OCI-LY1 (cell line): ENCODE measurements at regions not wholly inside any gene's neighbourhood (a gene's known extent, or its start where the extent isn't known, plus 50 kb on each side); places are given as distances from the start of the nearest gene placed in this dataset.

Source experiments
- H2AFZ ChIP-seq: fragments of 200-600 bp; sonication (generic), shearing (Covaris generic); 2 replicates; pipeline ENCODE4 v1.6.0; 2014; ENCODE audit warnings: antibody characterized with exemption, mild to moderate bottlenecking, low read length
- H3F3A ChIP-seq: fragments of 200-600 bp; sonication (generic), shearing (Covaris generic); 2 replicates; pipeline ENCODE4 v1.6.0; 2014; ENCODE audit warnings: mild to moderate bottlenecking, antibody characterized with exemption, low read length, moderate library complexity; ENCODE audit not compliant: insufficient read depth
- H3K27ac ChIP-seq: fragments of 200-600 bp; sonication (generic); 2 replicates; pipeline ENCODE4 v1.5.1; 2014; ENCODE audit warnings: low read length, mixed run types, mild to moderate bottlenecking, low read depth; ENCODE audit not compliant: poor library complexity, severe bottlenecking
- H3K27me3 ChIP-seq: fragments of 200-600 bp; sonication (generic); 2 replicates; pipeline ENCODE4 v1.6.0; 2014; ENCODE audit warnings: antibody characterized with exemption, mild to moderate bottlenecking, low read length, moderate library complexity; ENCODE audit not compliant: insufficient read depth
- H3K36me3 ChIP-seq: fragments of 200-600 bp; sonication (generic); 2 replicates; pipeline ENCODE4 v1.6.1; 2014; ENCODE audit warnings: mild to moderate bottlenecking, antibody characterized with exemption, low read length, moderate library complexity, mixed read lengths; ENCODE audit not compliant: insufficient read depth
- H3K4me1 ChIP-seq: fragments of 200-600 bp; sonication (generic); 2 replicates; pipeline ENCODE4 v1.5.1; 2014; ENCODE audit warnings: mild to moderate bottlenecking, low read length, moderate library complexity; ENCODE audit not compliant: insufficient read depth, severe bottlenecking
- H3K4me2 ChIP-seq: fragments of 200-600 bp; sonication (generic), shearing (Covaris generic); 2 replicates; pipeline ENCODE4 v1.6.1; 2014; ENCODE audit warnings: low read length
- H3K4me3 ChIP-seq: fragments of 200-600 bp; sonication (generic); 2 replicates; pipeline ENCODE4 v1.5.1; 2014; ENCODE audit warnings: low read length, low read depth, mild to moderate bottlenecking, mixed read lengths; ENCODE audit not compliant: poor library complexity, severe bottlenecking
- H3K79me2 ChIP-seq: fragments of 200-600 bp; shearing (Covaris generic); 2 replicates; pipeline ENCODE4 v1.6.1; 2016; ENCODE audit warnings: mixed run types, low read length, mixed read lengths; ENCODE audit not compliant: insufficient read depth
- H3K9ac ChIP-seq: fragments of 200-600 bp; sonication (generic), shearing (Covaris generic); 2 replicates; pipeline ENCODE4 v1.6.1; 2014; ENCODE audit warnings: mild to moderate bottlenecking, low read length, mixed read lengths
- H3K9me2 ChIP-seq: fragments of 200-600 bp; sonication (generic), shearing (Covaris generic); 2 replicates; pipeline ENCODE4 v1.6.1; 2014; ENCODE audit warnings: low read depth, mild to moderate bottlenecking, low read length, mixed read lengths
- H3K9me3 ChIP-seq: fragments of 200-600 bp; shearing (Covaris generic); 2 replicates; pipeline ENCODE4 v1.6.1; 2014; ENCODE audit warnings: low read length, mixed read lengths
- H4K20me1 ChIP-seq: fragments of 200-600 bp; sonication (generic), shearing (Covaris generic); 2 replicates; pipeline ENCODE4 v1.6.0; 2016; ENCODE audit warnings: mild to moderate bottlenecking, low read length; ENCODE audit not compliant: insufficient read depth
- EZH2 ChIP-seq: fragments of 200-600 bp; sonication (generic), shearing (Covaris generic); IDR thresholded peaks from 2 replicates; pipeline ENCODE4 v1.8.0; 2017; ENCODE audit warnings: borderline replicate concordance, mixed run types, mild to moderate bottlenecking, antibody characterized with exemption, low read length, moderate library complexity, mixed read lengths
- TF ChIP-seq, protein P1 (sequence below): fragments of 200-600 bp; sonication (generic), shearing (Covaris generic); IDR thresholded peaks from 2 replicates; pipeline ENCODE4 v1.5.1; 2017; ENCODE audit warnings: mild to moderate bottlenecking, antibody characterized with exemption, low read length, moderate library complexity, mixed read lengths

DNA sequence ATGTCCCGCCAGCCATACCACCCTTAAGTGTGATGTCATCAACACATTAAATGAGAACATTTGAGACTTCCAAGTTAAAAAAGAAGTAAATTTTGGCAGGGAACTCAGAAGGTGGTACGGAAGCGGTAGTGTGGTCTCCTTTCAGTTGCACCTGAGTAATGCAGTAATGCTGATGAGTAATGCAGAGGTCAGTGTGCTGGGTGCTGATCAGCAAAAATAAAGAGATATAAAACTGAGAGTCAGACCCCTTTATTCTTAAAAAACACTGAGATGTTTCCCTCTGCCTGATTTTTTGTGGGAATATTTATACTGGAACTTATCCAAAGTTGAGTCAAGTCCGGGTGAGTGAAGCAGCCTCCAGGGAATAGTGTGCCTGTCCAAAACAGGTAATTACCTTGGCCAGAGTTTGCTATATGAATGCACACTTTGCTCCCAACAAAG is 370.6 kb upstream of the PRICKLE1 start:
- Histone ChIP-seq H2AFZ (no peak overlapping the region), H3K27ac (no peak overlapping the region)
- TF ChIP-seq EZH2 = no peak
- TF ChIP-seq, protein P1, sequence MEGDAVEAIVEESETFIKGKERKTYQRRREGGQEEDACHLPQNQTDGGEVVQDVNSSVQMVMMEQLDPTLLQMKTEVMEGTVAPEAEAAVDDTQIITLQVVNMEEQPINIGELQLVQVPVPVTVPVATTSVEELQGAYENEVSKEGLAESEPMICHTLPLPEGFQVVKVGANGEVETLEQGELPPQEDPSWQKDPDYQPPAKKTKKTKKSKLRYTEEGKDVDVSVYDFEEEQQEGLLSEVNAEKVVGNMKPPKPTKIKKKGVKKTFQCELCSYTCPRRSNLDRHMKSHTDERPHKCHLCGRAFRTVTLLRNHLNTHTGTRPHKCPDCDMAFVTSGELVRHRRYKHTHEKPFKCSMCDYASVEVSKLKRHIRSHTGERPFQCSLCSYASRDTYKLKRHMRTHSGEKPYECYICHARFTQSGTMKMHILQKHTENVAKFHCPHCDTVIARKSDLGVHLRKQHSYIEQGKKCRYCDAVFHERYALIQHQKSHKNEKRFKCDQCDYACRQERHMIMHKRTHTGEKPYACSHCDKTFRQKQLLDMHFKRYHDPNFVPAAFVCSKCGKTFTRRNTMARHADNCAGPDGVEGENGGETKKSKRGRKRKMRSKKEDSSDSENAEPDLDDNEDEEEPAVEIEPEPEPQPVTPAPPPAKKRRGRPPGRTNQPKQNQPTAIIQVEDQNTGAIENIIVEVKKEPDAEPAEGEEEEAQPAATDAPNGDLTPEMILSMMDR = no peak

DNA sequence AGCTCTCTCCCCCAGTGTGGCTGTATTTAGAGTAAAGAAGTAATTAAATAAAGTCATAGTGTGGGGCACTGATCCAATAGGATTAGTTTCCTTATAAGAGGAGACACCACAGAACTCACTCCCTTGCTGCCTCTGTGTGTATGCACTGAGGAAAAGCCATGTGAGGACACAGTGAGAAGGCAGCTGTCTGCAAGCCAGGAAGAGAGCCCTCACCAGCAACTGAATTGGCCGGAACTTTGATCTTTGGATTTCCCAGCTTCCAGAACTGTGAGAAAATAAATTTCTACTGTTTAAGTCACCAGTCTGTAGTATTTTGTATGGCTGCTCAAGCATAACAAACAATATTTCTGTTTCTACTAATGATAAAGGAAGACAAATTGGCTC is 368.7 kb upstream of the PRICKLE1 start:
- Histone ChIP-seq H3K27ac (no peak overlapping the region), H3K4me3 (no peak overlapping the region), H3K9ac (no peak overlapping the region), H3K9me3 (no peaks in the 10 kb centered on the region), H3K4me2 (no peak overlapping the region), H3K36me3 (no peaks in the 10 kb centered on the region), H2AFZ (no peak overlapping the region), H3K9me2 (no peaks in the 10 kb centered on the region), H3F3A (no peaks in the 10 kb centered on the region), H4K20me1 (no peaks in the 10 kb centered on the region), H3K79me2 (no peaks in the 10 kb centered on the region), H3K27me3 (no peaks in the 10 kb centered on the region), H3K4me1 (no peaks in the 10 kb centered on the region)
- TF ChIP-seq, protein P1 = no peak
- no peak for TF ChIP-seq EZH2

More for the DNA sequence above, 370.6 kb upstream of the PRICKLE1 start:
- no peaks in the 10 kb centered on the region for H3K9me3 ChIP-seq
- no peak overlapping the region for H3K9ac ChIP-seq
- no peak overlapping the region for H3K4me2 ChIP-seq
- no peak overlapping the region for H3K4me3 ChIP-seq
- H3K36me3 ChIP-seq = no peaks in the 10 kb centered on the region
- no peaks in the 10 kb centered on the region for H3F3A ChIP-seq
- no peaks in the 10 kb centered on the region for H3K4me1 ChIP-seq
- H4K20me1 ChIP-seq = no peaks in the 10 kb centered on the region
- no peaks in the 10 kb centered on the region for H3K79me2 ChIP-seq
- no peaks in the 10 kb centered on the region for H3K9me2 ChIP-seq
- no peaks in the 10 kb centered on the region for H3K27me3 ChIP-seq

DNA sequence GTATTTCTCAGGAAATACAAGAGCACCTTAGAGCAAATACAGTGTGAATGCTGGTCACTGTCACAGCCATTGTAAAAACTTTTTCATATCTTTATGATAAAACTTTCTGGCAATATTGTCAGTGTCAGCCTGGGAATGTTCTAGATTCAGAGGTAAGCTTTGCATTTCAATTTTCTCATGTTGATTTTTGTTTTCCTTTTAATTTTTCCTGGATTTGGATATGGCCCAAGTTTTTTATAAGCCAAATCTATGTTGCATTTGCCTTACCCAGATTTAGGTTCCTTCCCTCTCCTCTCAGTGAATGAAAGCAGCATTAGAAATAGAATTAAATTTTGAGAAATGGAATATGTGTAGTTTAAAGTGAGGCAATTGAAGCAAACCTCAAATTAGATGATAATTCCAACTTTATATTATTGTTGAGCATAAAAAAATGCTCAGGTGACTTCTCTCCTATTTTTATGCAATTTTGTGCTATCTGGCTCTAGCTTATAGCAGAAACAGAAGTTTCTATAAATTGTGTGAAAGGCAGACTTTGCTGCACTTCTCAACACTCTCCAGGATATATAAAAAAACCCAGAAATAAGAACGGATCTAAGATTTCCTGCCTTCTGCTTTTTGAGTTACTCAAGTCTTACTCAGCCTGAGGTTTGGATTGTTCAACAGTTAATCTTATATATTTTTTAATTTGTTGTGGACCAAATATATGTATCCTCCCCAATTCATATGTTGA is 368.2 kb upstream of the PRICKLE1 start:
- H4K20me1 ChIP-seq = no peaks in the 10 kb centered on the region
- H2AFZ ChIP-seq = no peak overlapping the region
- H3K79me2 ChIP-seq = no peaks in the 10 kb centered on the region
- no peaks in the 10 kb centered on the region for H3K4me1 ChIP-seq
- H3K27ac ChIP-seq = no peak overlapping the region
- H3K9me2 ChIP-seq = no peaks in the 10 kb centered on the region
- no peaks in the 10 kb centered on the region for H3F3A ChIP-seq
- no peak overlapping the region for H3K4me3 ChIP-seq
- H3K27me3 ChIP-seq = no peaks in the 10 kb centered on the region
- H3K9ac ChIP-seq = no peak overlapping the region
- no peak overlapping the region for H3K4me2 ChIP-seq
- no peaks in the 10 kb centered on the region for H3K36me3 ChIP-seq
- TF ChIP-seq EZH2 = no peak
- TF ChIP-seq, protein P1 = no peak
- no peaks in the 10 kb centered on the region for H3K9me3 ChIP-seq
